ENCODE measurements at regions not wholly inside any gene's neighbourhood (a gene's known extent, or its start where the extent isn't known, plus 50 kb on each side); places are given as distances from the start of the nearest gene placed in this dataset.

DNA sequence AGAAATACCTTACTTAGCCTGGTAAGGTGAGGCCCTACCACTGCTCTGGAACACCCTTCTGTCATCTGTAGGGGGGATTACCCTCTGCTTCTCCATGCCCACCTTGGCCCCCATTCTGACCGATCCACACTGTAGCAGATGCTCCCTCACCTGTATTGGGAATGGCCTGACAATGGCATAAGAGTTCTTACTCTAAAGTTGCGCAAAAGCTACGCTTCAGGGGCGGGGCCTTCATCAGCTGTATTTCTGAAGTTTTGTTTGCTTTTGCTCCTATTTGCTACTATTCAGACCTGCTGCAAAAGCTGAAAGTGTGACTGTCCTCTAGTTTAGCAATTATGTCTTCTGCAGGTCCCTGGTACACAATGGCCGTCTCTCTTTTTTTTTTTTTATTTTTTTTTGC lies 252.6 kb downstream of the TLE3 start:
- Mint-ChIP-seq H3K9me3 (ENCODE audit: unreplicated experiment) (no peaks in the 10 kb centered on the region), H3K27ac (ENCODE audit: low read depth, unreplicated experiment) (no peak overlapping the region), H3K27me3 (ENCODE audit: insufficient read depth, unreplicated experiment) (peaks cover 74% of the 10 kb centered on the region), H3K4me1 (ENCODE audit: insufficient read depth, unreplicated experiment) (no peaks in the 10 kb centered on the region), H3K4me3 (ENCODE audit: unreplicated experiment) (no peak overlapping the region), H3K36me3 (ENCODE audit: insufficient read depth, unreplicated experiment) (peaks cover 12% of the 10 kb centered on the region)
- intact Hi-C loops (cut with micrococcal nuclease) = no loop called here
- no peak for DNase-seq (ENCODE audit: unreplicated experiment)
- ChIA-PET POLR2A (no interaction called here), CTCF (no interaction called here)
- TF ChIP-seq CTCF (IDR thresholded peaks at IDR 0.05; ENCODE audit: unreplicated experiment) = no peak
- BruUV-seq (replicated peaks) = no TSS peak

DNA sequence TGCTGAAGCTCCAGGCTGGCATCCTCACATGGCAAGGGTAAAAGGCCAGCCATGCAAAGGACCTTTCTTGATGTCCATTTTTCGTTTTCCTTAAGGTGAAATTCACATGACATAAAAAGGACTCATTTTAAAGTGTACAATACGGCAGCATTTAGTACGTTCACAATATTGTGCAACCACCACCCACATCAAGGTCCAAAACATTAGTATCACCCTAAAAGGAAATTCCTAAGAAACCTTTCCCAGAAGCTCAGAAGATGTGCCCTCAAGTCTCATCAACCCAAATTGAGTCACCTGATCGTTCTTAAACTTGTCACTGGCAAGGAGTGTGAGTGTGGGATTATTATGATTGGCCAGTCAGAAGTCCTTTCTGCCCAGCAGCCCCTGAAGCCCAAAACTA lies 250.1 kb downstream of the TLE3 start:
- Mint-ChIP-seq H3K36me3 (ENCODE audit: insufficient read depth, unreplicated experiment) (peaks cover 5% of the 10 kb centered on the region), H3K9me3 (ENCODE audit: unreplicated experiment) (no peaks in the 10 kb centered on the region), H3K27me3 (ENCODE audit: insufficient read depth, unreplicated experiment) (peaks cover 82% of the 10 kb centered on the region), H3K4me1 (ENCODE audit: insufficient read depth, unreplicated experiment) (no peaks in the 10 kb centered on the region), H3K4me3 (ENCODE audit: unreplicated experiment) (no peak overlapping the region), H3K27ac (ENCODE audit: low read depth, unreplicated experiment) (no peak overlapping the region)
- ChIA-PET CTCF (interaction anchor here (0.6 kb wide), 1 partner anchor 332 kb away, joined by 3 read pairs; no protein-coding TSS in a partner anchor), POLR2A (no interaction called here)
- intact Hi-C loops (cut with micrococcal nuclease) = no loop called here
- no peak for DNase-seq (ENCODE audit: unreplicated experiment)
- no peak for TF ChIP-seq CTCF (IDR thresholded peaks at IDR 0.05; ENCODE audit: unreplicated experiment)
- no TSS peak for BruUV-seq (replicated peaks)

- peaks cover 5% of the 10 kb centered on the region for H3K36me3 Mint-ChIP-seq (ENCODE audit: insufficient read depth, unreplicated experiment)
- no TSS peak for BruUV-seq (replicated peaks)
- intact Hi-C loops (cut with micrococcal nuclease) = no loop called here
- H3K4me3 Mint-ChIP-seq (ENCODE audit: unreplicated experiment) = no peak overlapping the region
- H3K9me3 Mint-ChIP-seq (ENCODE audit: unreplicated experiment) = no peaks in the 10 kb centered on the region
- no peaks in the 10 kb centered on the region for H3K4me1 Mint-ChIP-seq (ENCODE audit: insufficient read depth, unreplicated experiment)
- CTCF ChIA-PET = interaction anchor here (0.6 kb wide), 1 partner anchor 331 kb away, joined by 3 read pairs; no protein-coding TSS in a partner anchor
- POLR2A ChIA-PET = no interaction called here
- no peak overlapping the region for H3K27ac Mint-ChIP-seq (ENCODE audit: low read depth, unreplicated experiment)
- peaks cover 77% of the 10 kb centered on the region for H3K27me3 Mint-ChIP-seq (ENCODE audit: insufficient read depth, unreplicated experiment)
- TF ChIP-seq CTCF (IDR thresholded peaks at IDR 0.05; ENCODE audit: unreplicated experiment) = no peak
- no peak for DNase-seq (ENCODE audit: unreplicated experiment)
Measured at GRCh38 chr15:69848096-69848495, 249.6 kb downstream of the TLE3 start.

DNA sequence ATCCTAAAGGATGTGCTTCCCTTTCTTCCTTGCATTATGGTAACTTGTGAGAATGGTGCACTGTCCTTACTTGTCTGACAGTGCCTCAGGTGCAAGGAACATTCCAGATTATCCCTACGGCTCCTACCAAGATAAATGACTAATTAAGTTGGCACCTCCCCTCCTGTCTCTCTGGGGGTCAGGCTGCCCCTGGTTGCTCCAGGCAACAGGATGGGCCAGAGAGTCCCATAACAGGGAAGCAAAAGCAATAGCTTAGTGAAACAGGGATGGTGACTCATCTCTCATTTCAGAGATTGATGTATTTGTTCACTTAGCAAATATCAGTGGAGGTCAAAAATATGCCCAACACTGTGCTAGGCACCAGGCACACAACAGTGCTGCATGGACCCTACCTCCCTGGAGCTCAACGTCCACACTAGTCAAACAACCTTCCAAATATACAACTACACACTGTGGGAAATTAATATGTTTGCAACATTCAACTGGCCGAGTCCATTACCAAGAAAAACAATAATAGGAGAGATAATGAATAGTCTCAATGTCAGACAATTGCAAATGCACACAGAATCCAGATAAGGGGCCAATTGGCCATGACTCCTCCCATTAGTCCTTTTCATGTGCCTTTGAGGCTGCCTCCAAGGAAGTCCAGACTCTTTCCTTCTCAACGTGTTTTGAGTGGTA lies 249.0 kb downstream of the TLE3 start:
- no peak overlapping the region for H3K27ac Mint-ChIP-seq (ENCODE audit: low read depth, unreplicated experiment)
- H3K36me3 Mint-ChIP-seq (ENCODE audit: insufficient read depth, unreplicated experiment) = peaks cover 5% of the 10 kb centered on the region
- intact Hi-C loops (cut with micrococcal nuclease) = no loop called here
- ChIA-PET POLR2A (no interaction called here), CTCF (no interaction called here)
- no peak overlapping the region for H3K4me3 Mint-ChIP-seq (ENCODE audit: unreplicated experiment)
- H3K27me3 Mint-ChIP-seq (ENCODE audit: insufficient read depth, unreplicated experiment) = peaks cover 72% of the 10 kb centered on the region
- no peaks in the 10 kb centered on the region for H3K9me3 Mint-ChIP-seq (ENCODE audit: unreplicated experiment)
- no peak for TF ChIP-seq CTCF (IDR thresholded peaks at IDR 0.05; ENCODE audit: unreplicated experiment)
- no TSS peak for BruUV-seq (replicated peaks)
- peaks cover 4% of the 10 kb centered on the region for H3K4me1 Mint-ChIP-seq (ENCODE audit: insufficient read depth, unreplicated experiment)
- DNase-seq (ENCODE audit: unreplicated experiment) = peak; percentile 3
